ENCODE measurements at regions not wholly inside any gene's neighbourhood (a gene's known extent, or its start where the extent isn't known, plus 50 kb on each side); places are given as distances from the start of the nearest gene placed in this dataset.

GRCh38 chr5:24281818-24282217, 363.0 kb downstream of the CDH10 start:
- TF ChIP-seq, protein P1, sequence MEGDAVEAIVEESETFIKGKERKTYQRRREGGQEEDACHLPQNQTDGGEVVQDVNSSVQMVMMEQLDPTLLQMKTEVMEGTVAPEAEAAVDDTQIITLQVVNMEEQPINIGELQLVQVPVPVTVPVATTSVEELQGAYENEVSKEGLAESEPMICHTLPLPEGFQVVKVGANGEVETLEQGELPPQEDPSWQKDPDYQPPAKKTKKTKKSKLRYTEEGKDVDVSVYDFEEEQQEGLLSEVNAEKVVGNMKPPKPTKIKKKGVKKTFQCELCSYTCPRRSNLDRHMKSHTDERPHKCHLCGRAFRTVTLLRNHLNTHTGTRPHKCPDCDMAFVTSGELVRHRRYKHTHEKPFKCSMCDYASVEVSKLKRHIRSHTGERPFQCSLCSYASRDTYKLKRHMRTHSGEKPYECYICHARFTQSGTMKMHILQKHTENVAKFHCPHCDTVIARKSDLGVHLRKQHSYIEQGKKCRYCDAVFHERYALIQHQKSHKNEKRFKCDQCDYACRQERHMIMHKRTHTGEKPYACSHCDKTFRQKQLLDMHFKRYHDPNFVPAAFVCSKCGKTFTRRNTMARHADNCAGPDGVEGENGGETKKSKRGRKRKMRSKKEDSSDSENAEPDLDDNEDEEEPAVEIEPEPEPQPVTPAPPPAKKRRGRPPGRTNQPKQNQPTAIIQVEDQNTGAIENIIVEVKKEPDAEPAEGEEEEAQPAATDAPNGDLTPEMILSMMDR (conservative IDR thresholded peaks at IDR 0.05; ENCODE audit: low read length): no peak
- no peak for TF ChIP-seq EZH2phosphoT487 (IDR thresholded peaks at IDR 0.05; ENCODE audit: borderline replicate concordance, low read depth, low read length)

Data from OCI-LY7 (cell line).